Neural cell (in vitro differentiated cells): ENCODE measurements at regions not wholly inside any gene's neighbourhood (a gene's known extent, or its start where the extent isn't known, plus 50 kb on each side); places are given as distances from the start of the nearest gene placed in this dataset.

Experiments used
- H2AFZ ChIP-seq: fragments of 200-600, 300-800 bp; sonication (generic), shearing (Covaris generic); 2 replicates; pipeline ENCODE4 v1.6.0; 2014; ENCODE audit warnings: low read depth, mild to moderate bottlenecking, antibody characterized with exemption, low read length, moderate library complexity
- H3F3A ChIP-seq: fragments of 200-600 bp; shearing (Covaris generic); 2 replicates; pipeline ENCODE4 v1.6.1; 2016; ENCODE audit warnings: mild to moderate bottlenecking, moderate library complexity, mixed read lengths, antibody characterized with exemption, low read length; ENCODE audit not compliant: insufficient read depth, poor library complexity, severe bottlenecking
- H3K27ac ChIP-seq: fragments of 200-600, 300-800 bp; sonication (generic), shearing (Covaris generic); 2 replicates; pipeline ENCODE4 v1.5.1; 2014; ENCODE audit warnings: mild to moderate bottlenecking, low read length, moderate library complexity
- H3K27me3 ChIP-seq: fragments of 300-800, 200-600 bp; sonication (generic), shearing (Covaris generic); 2 replicates; pipeline ENCODE4 v1.6.0; 2014; ENCODE audit warnings: mild to moderate bottlenecking, low read depth, low read length, moderate library complexity; ENCODE audit not compliant: insufficient read depth
- H3K36me3 ChIP-seq: fragments of 300-800, 200-600 bp; sonication (generic), shearing (Covaris generic); 2 replicates; pipeline ENCODE4 v1.5.1; 2014; ENCODE audit warnings: mild to moderate bottlenecking, antibody characterized with exemption, low read length, moderate library complexity; ENCODE audit not compliant: insufficient read depth
- H3K4me2 ChIP-seq: fragments of 300-800, 200-600 bp; sonication (generic), shearing (Covaris generic); 2 replicates; pipeline ENCODE4 v1.6.0; 2014; ENCODE audit warnings: mild to moderate bottlenecking, low read length
- H3K4me3 ChIP-seq: fragments of 300-800, 200-600 bp; sonication (generic), shearing (Covaris generic); 2 replicates; pipeline ENCODE4 v1.5.1; 2014; ENCODE audit warnings: mild to moderate bottlenecking, low read length, moderate library complexity
- H3K79me2 ChIP-seq: fragments of 200-600 bp; shearing (Covaris generic); replicated peaks from 2 replicates; pipeline ENCODE4 v1.6.0; 2014; ENCODE audit warnings: mild to moderate bottlenecking, low read length, moderate library complexity; ENCODE audit not compliant: insufficient read depth
- H3K9ac ChIP-seq: fragments of 300-800, 200-600 bp; sonication (generic), shearing (Covaris generic); 2 replicates; pipeline ENCODE4 v1.6.1; 2016; ENCODE audit warnings: mild to moderate bottlenecking, low read length, mixed read lengths
- H3K9me2 ChIP-seq: fragments of 200-600 bp; shearing (Covaris generic); 2 replicates; pipeline ENCODE4 v1.6.1; 2016; ENCODE audit warnings: mild to moderate bottlenecking, low read length, mixed read lengths; ENCODE audit not compliant: insufficient read depth
- H3K9me3 ChIP-seq: fragments of 200-600, 300-800 bp; sonication (generic), shearing (Covaris generic); 2 replicates; pipeline ENCODE4 v1.6.1; 2016; ENCODE audit warnings: mild to moderate bottlenecking, mixed run types, low read length, moderate library complexity, mixed read lengths
- H4K20me1 ChIP-seq: fragments of 200-600 bp; shearing (Covaris generic); 2 replicates; pipeline ENCODE4 v1.6.1; 2016; ENCODE audit warnings: mild to moderate bottlenecking, mixed run types; ENCODE audit not compliant: insufficient read depth
- EP300 ChIP-seq: fragments of 450-650 bp; conservative IDR thresholded peaks from 2 replicates; pipeline ENCODE4 v1.6.1; 2014; ENCODE audit warnings: antibody characterized with exemption, mild to moderate bottlenecking, moderate library complexity; ENCODE audit not compliant: poor library complexity, severe bottlenecking
- EZH2 ChIP-seq: fragments of 200-600, 300-800 bp; shearing (Covaris generic), sonication (generic); IDR thresholded peaks from 2 replicates; pipeline ENCODE4 v1.6.1; 2014; ENCODE audit warnings: antibody characterized with exemption, low read length, borderline replicate concordance, mild to moderate bottlenecking; ENCODE audit not compliant: insufficient read depth, poor library complexity, severe bottlenecking
- MXI1 ChIP-seq: fragments of 450-650 bp; conservative IDR thresholded peaks from 2 replicates; pipeline ENCODE4 v1.6.1; 2014; ENCODE audit warnings: antibody characterized with exemption, mild to moderate bottlenecking; ENCODE audit not compliant: poor library complexity, severe bottlenecking
- POLR2AphosphoS5 ChIP-seq: IDR thresholded peaks from 2 replicates; pipeline ENCODE4 v1.6.1; 2012
- RAD21 ChIP-seq: fragments of 450-650 bp; conservative IDR thresholded peaks from 2 replicates; pipeline ENCODE4 v1.6.1; 2014; ENCODE audit warnings: antibody characterized with exemption, mild to moderate bottlenecking, moderate library complexity
- REST ChIP-seq: IDR thresholded peaks from 2 replicates; pipeline ENCODE4 v1.6.1; 2012; ENCODE audit warnings: borderline replicate concordance
- SMC3 ChIP-seq: fragments of 450-650 bp; conservative IDR thresholded peaks from 2 replicates; pipeline ENCODE4 v1.6.1; 2014; ENCODE audit warnings: antibody characterized with exemption, mild to moderate bottlenecking, moderate library complexity; ENCODE audit not compliant: poor library complexity
- TAF1 ChIP-seq: IDR thresholded peaks from 2 replicates; pipeline ENCODE4 v1.6.1; 2012; ENCODE audit warnings: low read depth
- TF ChIP-seq, protein P1 (sequence below): fragments of 450-650 bp; IDR thresholded peaks from 2 replicates; pipeline ENCODE4 v1.5.1; 2014; ENCODE audit warnings: antibody characterized with exemption, mild to moderate bottlenecking, moderate library complexity; ENCODE audit not compliant: poor library complexity, severe bottlenecking

- Histone ChIP-seq H3K36me3 (no peaks in the 10 kb centered on the region), H3K4me2 (no peak overlapping the region), H3K27me3 (no peaks in the 10 kb centered on the region), H4K20me1 (no peaks in the 10 kb centered on the region), H3K4me3 (no peak overlapping the region), H3F3A (no peaks in the 10 kb centered on the region), H3K9me2 (no peaks in the 10 kb centered on the region), H3K9ac (no peak overlapping the region), H3K9me3 (no peaks in the 10 kb centered on the region), H3K27ac (no peak overlapping the region), H2AFZ (no peak overlapping the region), H3K79me2 (no peaks in the 10 kb centered on the region)
- TF ChIP-seq EZH2, result no peak
- no peak for TF ChIP-seq POLR2AphosphoS5
- TF ChIP-seq, protein P1, sequence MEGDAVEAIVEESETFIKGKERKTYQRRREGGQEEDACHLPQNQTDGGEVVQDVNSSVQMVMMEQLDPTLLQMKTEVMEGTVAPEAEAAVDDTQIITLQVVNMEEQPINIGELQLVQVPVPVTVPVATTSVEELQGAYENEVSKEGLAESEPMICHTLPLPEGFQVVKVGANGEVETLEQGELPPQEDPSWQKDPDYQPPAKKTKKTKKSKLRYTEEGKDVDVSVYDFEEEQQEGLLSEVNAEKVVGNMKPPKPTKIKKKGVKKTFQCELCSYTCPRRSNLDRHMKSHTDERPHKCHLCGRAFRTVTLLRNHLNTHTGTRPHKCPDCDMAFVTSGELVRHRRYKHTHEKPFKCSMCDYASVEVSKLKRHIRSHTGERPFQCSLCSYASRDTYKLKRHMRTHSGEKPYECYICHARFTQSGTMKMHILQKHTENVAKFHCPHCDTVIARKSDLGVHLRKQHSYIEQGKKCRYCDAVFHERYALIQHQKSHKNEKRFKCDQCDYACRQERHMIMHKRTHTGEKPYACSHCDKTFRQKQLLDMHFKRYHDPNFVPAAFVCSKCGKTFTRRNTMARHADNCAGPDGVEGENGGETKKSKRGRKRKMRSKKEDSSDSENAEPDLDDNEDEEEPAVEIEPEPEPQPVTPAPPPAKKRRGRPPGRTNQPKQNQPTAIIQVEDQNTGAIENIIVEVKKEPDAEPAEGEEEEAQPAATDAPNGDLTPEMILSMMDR, result no peak
- TF ChIP-seq RAD21, result no peak
- TF ChIP-seq REST, result no peak
- TF ChIP-seq EP300, result no peak
- TF ChIP-seq TAF1, result no peak
- TF ChIP-seq SMC3, result no peak
Observed at GRCh38 chr14:53316504-53316903, 163.4 kb upstream of the DDHD1 start.

DNA sequence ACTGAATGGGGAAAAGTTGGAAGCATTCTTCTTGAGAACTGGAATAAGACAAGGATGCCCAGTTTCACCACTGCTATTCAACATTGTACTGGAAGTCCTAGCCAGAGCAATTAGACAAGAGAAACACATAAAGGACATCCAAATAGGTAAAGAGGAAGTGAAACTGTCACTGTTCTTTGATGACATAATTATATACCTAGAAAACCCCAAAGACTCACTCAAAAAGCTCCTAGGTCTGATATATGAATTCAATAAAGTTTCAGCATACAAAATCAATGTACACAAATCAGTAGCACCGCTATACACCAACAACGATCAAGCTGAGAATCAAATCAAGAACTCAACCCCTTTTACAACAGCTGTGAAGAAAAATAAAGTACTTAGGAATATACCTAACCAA is 157.3 kb upstream of the DDHD1 start:
- Histone ChIP-seq H3K9ac (no peak overlapping the region), H3K9me2 (no peaks in the 10 kb centered on the region), H3K4me2 (no peak overlapping the region), H3K9me3 (no peaks in the 10 kb centered on the region), H3K27ac (no peak overlapping the region), H3F3A (no peaks in the 10 kb centered on the region), H3K4me3 (no peak overlapping the region), H3K27me3 (no peaks in the 10 kb centered on the region), H3K79me2 (no peaks in the 10 kb centered on the region), H3K36me3 (no peaks in the 10 kb centered on the region), H2AFZ (no peak overlapping the region), H4K20me1 (no peaks in the 10 kb centered on the region)
- no peak for TF ChIP-seq TAF1
- no peak for TF ChIP-seq REST
- TF ChIP-seq SMC3, result no peak
- TF ChIP-seq POLR2AphosphoS5, result no peak
- no peak for TF ChIP-seq MXI1
- no peak for TF ChIP-seq EZH2
- TF ChIP-seq EP300, result no peak
- TF ChIP-seq, protein P1, result no peak
- no peak for TF ChIP-seq RAD21
